GM18907 (cell line): ENCODE measurements at regions not wholly inside any gene's neighbourhood (a gene's known extent, or its start where the extent isn't known, plus 50 kb on each side); places are given as distances from the start of the nearest gene placed in this dataset.

ENCODE experiments used
- ATAC-seq: cut with Tn5 transposase; IDR thresholded peaks from one replicate; pipeline ENCODE4 v1.9.1; 2021; ENCODE audit warnings: mild to moderate bottlenecking, moderate library complexity; ENCODE audit not compliant: unreplicated experiment

- no peak for ATAC-seq
Measured at GRCh38 chr11:25860677-25861450, 471.1 kb upstream of the ANO3 start.

- ATAC-seq: no peak
Measured at GRCh38 chr11:25862159-25862558, 469.8 kb upstream of the ANO3 start.

- ATAC-seq: no peak
Measured at GRCh38 chr11:25863986-25864385, 467.9 kb upstream of the ANO3 start.

GRCh38 chr11:25876456-25876965 is 455.4 kb upstream of the ANO3 start:
- ATAC-seq: no peak

- no peak for ATAC-seq
Measured at GRCh38 chr11:25886036-25886435, 445.9 kb upstream of the ANO3 start.

GRCh38 chr11:25890626-25891260 is 441.2 kb upstream of the ANO3 start:
- no peak for ATAC-seq

- ATAC-seq: no peak
Measured at GRCh38 chr11:25891960-25892359, 440.0 kb upstream of the ANO3 start.

GRCh38 chr11:25899617-25900160 is 432.2 kb upstream of the ANO3 start:
- no peak for ATAC-seq

- ATAC-seq: no peak
Measured at GRCh38 chr11:25900814-25901213, 431.1 kb upstream of the ANO3 start.

- ATAC-seq: no peak
Measured at GRCh38 chr11:25901415-25901814, 430.5 kb upstream of the ANO3 start.

GRCh38 chr11:25902476-25902875 is 429.5 kb upstream of the ANO3 start:
- ATAC-seq: no peak

GRCh38 chr11:25908726-25909125 is 423.2 kb upstream of the ANO3 start:
- no peak for ATAC-seq

- no peak for ATAC-seq
Measured at GRCh38 chr11:25910086-25910485, 421.8 kb upstream of the ANO3 start.

- ATAC-seq: no peak
Measured at GRCh38 chr11:25920356-25920755, 411.6 kb upstream of the ANO3 start.

- ATAC-seq: no peak
Measured at GRCh38 chr11:25924586-25924985, 407.3 kb upstream of the ANO3 start.

GRCh38 chr11:25925359-25925758 is 406.6 kb upstream of the ANO3 start:
- ATAC-seq: no peak

- no peak for ATAC-seq
Measured at GRCh38 chr11:25927411-25927953, 404.4 kb upstream of the ANO3 start.

GRCh38 chr11:25928076-25928475 is 403.9 kb upstream of the ANO3 start:
- ATAC-seq: no peak

- ATAC-seq: no peak
Measured at GRCh38 chr11:25938952-25939351, 393.0 kb upstream of the ANO3 start.

GRCh38 chr11:25939691-25940090 is 392.2 kb upstream of the ANO3 start:
- no peak for ATAC-seq

- ATAC-seq: no peak
Measured at GRCh38 chr11:25941353-25941752, 390.6 kb upstream of the ANO3 start.

GRCh38 chr11:25943031-25943430 is 388.9 kb upstream of the ANO3 start:
- no peak for ATAC-seq
